ENCODE measurements at regions not wholly inside any gene's neighbourhood (a gene's known extent, or its start where the extent isn't known, plus 50 kb on each side); places are given as distances from the start of the nearest gene placed in this dataset.

GRCh38 chr4:55727746-55728145 is 91.6 kb upstream of the NMU start:
- TF ChIP-seq CTCF (conservative IDR thresholded peaks at IDR 0.05; ENCODE audit: low read length): no peak
- no peak overlapping the region for H3K4me3 ChIP-seq (ENCODE audit: low read length)
- DNase-seq (ENCODE audit: low read depth): no peak

GRCh38 chr4:55729351-55730279 is 90.0 kb upstream of the EXOC1L start:
- TF ChIP-seq CTCF (conservative IDR thresholded peaks at IDR 0.05; ENCODE audit: low read length): no peak
- no peak overlapping the region for H3K4me3 ChIP-seq (ENCODE audit: low read length)
- DNase-seq (ENCODE audit: low read depth): no peak

- no peak overlapping the region for H3K4me3 ChIP-seq (ENCODE audit: low read length)
These were observed 89.2 kb upstream of the EXOC1L start for GRCh38 chr4:55730280-55730931.

GRCh38 chr4:55731959-55732358 is 87.6 kb upstream of the EXOC1L start:
- H3K4me3 ChIP-seq (ENCODE audit: low read length): no peak overlapping the region
- no peak for TF ChIP-seq CTCF (conservative IDR thresholded peaks at IDR 0.05; ENCODE audit: low read length)
- no peak for DNase-seq (ENCODE audit: low read depth)

More at GRCh38 chr4:55730280-55730931, 89.2 kb upstream of the EXOC1L start:
- TF ChIP-seq CTCF (conservative IDR thresholded peaks at IDR 0.05; ENCODE audit: low read length): no peak
- no peak for DNase-seq (ENCODE audit: low read depth)

GRCh38 chr4:55732864-55733263 is 86.7 kb upstream of the EXOC1L start:
- no peak overlapping the region for H3K4me3 ChIP-seq (ENCODE audit: low read length)
- DNase-seq (ENCODE audit: low read depth): no peak
- TF ChIP-seq CTCF (conservative IDR thresholded peaks at IDR 0.05; ENCODE audit: low read length): no peak

GRCh38 chr4:55733932-55734331 is 85.7 kb upstream of the EXOC1L start:
- no peak overlapping the region for H3K4me3 ChIP-seq (ENCODE audit: low read length)
- TF ChIP-seq CTCF (conservative IDR thresholded peaks at IDR 0.05; ENCODE audit: low read length): no peak
- DNase-seq (ENCODE audit: low read depth): peak; percentile 29

Data from AG10803 (cell line).